GM18909 (cell line): ENCODE measurements at regions not wholly inside any gene's neighbourhood (a gene's known extent, or its start where the extent isn't known, plus 50 kb on each side); places are given as distances from the start of the nearest gene placed in this dataset.

ENCODE experiments used
- ATAC-seq: cut with Tn5 transposase; IDR thresholded peaks from one replicate; pipeline ENCODE4 v1.9.1; 2021; ENCODE audit warnings: mild to moderate bottlenecking; ENCODE audit not compliant: unreplicated experiment, poor library complexity

DNA sequence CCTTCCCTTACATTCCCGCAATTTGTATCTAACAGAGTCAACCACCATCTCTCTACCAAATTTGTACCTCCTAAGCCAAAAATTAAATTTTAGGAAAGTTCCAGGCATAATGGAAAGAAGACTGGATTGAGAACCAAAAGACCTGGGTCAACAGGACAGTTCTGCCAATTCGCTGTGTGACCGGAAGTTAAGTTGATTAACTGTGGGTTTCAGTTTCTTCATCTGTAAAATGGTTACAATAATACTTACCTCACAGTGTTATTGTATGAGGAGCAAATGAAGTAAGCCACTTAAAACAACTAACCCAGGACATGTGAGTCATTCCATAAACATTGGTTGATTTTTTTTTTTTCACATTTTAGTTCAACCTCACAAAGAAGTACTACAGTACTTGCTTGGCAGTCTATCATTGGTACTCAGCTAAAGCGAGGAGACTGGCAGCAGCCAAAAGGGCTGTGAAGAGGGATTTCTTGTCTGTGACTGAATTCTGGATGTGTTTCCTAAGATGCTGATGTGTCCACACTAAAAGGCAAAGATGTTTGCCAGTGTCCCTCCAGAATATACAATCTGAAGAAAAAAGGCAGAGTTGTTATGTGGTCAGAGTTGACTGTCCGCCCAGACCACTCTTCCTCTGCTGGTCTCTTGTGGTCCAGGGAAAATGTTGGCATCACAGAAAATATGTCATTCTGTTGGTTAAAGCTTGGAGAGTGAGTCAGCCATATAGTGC, 198.6 kb downstream of the TLE1 start:
- no peak for ATAC-seq

DNA sequence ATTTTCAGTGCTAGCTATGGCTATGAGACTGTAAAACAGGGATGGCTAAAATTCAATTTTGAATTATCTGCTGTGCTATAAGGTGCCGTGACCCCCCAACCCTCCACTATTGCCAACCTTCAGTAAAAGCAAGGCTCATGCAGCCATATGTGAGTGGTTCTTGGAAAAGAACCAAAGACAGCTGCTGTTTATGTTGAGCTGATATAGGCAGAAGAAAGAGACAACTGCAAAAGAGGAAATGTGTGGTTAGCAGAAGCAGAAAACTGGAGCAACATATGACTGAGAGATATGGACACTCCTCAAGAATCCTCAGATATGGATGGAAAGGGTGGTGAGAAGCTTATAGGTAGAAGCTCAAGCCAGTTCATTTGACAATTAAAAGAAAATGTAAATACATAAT, 200.3 kb downstream of the TLE1 start:
- no peak for ATAC-seq

DNA sequence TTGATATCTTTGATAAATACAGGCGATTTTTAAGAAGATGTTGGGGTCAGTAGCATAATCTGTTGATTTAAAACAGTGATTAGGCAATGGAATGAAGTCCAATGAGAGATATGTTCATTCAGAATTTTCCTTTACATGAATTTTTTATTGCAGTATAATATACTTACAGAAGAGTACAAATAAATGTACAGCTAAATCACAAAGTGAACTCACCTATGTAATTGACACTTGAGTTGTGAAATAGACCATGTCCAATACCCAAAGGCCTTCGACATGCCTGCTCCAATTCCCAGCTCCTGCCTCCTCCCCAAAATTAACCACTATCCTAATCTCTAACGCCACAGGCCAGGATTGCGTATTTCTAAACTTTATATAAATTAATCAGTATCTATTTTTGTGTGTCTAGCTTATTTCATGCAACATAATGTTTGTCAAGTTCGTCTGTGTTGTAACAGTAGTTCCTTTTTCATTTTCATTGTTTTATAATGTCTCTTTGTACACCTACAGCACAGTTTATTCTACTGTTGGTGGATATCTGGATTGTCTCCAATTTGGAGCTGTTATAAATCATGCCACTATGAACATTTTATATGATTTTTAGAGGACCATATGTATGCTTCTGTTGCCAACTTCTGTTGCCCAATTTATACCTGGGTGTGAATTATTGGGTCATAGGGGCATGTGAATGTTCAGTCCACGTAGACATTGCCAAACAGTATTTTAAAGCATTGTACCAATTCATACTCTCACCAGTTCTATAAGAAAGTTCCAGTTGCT, 208.3 kb downstream of the TLE1 start:
- ATAC-seq: no peak

DNA sequence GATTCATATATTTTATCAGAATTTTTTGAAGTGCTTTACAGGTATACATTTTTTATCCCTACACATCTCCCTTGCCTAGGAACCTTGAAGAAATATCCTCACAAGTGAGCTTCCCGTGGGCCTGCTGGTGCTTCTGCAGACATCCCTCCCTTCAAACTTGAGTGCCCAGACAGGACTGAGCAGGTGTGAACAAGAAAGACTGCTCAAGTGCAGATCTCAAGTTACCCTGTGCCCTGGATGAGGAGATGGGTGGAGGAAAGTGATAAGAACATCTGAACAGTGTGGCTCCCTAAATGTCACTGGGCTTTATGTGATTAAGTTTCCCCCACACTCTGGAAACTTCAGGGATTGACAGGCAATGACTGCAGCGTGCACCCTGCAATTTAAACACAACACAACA, 209.8 kb downstream of the TLE1 start:
- no peak for ATAC-seq

DNA sequence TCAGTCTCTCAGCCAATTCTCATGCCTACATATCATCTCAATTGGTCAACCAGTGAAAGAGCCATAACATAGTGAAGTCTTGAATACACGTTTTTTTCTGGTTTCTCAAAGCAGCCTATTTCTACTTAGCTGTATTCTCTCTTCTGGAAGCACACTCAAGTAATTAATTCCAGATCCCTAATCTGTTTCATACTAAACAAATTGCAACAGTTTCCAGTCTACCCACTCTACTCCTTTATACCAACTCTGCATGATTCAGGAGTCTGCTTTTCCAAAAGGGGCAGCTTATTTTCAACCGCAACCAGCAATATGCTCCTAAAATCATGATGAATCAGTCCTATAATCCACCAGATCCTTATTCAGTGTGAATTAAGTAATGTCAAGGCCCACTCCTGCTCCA, 211.7 kb downstream of the TLE1 start:
- no peak for ATAC-seq

DNA sequence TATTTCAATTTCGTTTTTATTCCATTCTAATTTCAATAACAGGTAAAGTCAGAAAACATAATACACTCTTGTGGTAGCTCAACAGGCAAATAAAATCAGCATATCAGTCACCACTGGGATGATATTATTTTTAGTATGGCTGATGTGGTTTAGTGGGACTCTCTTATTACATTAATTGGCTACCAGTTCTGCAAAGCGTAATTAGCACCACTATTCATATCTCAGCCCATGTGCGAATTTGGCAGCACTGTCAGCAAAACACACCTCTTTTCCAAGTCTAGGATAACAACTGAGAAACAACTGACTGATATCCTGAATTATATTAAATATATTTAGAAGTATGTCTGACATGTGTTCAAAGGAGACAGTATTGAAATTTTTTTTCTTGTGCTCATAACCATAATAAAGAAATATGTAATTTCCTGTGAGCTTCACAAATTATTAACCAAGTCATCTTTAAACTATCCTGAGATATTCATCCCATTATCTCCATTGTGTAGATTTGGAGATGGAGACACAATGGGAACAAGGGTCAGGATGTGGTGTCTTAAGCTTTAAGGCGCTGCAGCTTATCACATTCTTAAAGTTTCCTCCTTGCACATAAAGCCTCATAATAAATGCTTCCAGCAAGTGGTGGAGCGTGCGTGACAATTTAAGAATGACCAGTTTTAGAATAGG, 212.4 kb downstream of the TLE1 start:
- ATAC-seq: no peak

DNA sequence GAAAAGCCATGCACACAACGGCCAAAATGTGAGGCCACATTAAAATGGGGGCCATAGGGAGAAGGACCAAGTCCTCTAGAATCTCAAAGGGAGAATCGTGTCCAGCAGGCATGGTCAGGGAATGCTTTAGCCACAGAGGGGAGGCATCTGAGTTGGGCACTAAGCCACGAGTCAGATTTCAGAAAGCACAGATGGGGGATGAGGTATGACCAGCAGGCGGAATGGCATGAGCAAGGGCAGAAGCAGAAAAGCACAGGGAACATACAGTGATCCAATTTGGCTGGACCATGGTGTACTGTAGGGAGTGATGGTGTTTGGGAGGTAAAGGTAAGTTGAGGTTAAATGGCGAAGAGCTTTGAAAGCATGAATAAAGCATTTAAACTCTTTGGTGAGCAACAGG, 214.6 kb downstream of the TLE1 start:
- no peak for ATAC-seq

DNA sequence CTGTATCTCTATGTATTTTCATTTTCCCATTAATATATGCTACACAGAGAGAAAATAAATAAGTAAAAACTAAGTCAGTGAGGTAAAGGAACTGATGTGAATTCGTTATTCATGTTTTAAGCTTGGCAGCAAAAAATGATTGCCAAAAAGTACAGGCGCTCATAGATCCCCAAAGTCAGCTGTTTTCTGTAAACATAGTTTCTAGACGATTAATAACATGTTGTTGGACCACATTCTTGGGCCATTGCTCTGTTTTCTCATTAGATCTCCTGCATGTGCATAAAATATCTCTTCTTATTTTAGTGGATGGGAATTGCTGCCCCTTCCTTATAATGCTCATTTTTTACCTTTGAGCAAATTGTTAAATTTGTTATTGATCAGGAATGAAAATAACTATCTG, 215.2 kb downstream of the TLE1 start:
- ATAC-seq: no peak

DNA sequence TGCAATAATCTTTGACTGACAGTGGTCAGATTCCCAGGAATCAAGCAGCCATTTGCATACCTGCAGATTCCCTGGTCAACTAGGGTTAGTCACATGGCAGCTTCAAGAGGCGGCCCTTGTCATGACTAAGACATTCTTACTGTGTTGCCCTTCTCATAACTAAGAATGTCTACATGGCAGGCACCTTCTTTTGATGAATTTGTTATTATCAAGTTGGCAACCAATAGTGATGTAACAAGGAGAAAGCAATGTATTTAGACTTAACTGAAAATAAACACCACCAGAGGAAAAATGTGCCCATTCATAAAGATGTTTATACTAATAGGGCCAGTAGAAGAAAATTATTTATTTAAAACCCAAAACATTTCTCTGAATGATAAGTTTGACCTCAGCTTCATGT, 215.6 kb downstream of the TLE1 start:
- ATAC-seq: no peak

DNA sequence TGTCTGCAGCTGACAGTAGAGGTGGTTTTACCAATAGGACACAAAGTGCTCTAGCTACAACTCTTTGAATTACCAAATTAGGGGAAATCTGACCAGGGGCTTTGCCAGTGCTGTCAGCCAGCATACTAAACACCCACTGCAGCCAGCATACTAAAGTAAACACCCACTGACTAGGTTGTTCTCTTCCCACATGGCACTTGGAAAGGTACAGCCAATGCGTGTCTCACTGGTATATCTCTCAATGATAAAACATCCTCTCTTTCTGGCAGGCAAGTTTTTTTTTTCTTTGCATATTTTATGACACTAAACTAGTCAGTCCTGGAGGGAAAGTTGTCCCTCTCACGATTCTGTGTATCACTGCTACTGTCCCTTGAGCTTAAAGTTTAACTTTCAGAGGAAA, 216.1 kb downstream of the TLE1 start:
- no peak for ATAC-seq

DNA sequence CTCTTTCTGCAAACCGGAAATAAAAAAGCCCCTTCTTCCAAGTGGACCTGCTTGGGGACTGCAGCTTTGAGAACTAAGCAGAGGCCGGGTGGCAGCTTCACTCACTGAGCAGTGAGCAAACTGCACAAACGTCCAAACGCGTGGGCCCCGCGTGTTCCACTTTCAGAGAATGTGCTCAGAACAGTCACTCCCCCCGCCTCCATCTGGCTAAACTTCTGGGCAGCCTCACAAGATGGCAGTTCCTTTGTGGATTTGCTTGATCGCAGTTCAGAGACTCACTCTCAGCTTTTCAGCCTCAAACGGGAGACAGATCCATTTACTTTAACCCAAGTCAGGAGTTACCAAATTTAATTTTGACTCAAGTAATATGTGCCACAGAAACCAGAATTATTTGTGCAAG, 216.6 kb downstream of the TLE1 start:
- no peak for ATAC-seq

DNA sequence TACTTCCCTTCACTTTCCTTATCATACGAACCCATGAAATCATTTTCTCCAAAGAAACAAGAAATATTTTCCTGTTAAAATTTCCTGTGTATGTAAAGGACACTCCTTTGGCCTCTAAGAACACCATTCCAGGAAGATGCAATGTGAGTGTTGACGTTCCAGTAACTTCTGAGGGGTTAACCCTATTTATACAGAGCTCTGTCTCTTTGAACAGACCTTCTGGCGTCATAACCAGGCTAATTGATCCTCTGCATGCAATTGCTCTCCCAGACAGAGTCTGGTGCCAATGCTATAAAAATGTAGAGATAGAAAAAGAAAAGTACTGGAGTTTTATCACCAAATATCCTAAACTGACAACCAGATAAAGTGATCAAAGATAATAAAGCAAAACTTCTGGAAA, 218.5 kb downstream of the TLE1 start:
- ATAC-seq: no peak

DNA sequence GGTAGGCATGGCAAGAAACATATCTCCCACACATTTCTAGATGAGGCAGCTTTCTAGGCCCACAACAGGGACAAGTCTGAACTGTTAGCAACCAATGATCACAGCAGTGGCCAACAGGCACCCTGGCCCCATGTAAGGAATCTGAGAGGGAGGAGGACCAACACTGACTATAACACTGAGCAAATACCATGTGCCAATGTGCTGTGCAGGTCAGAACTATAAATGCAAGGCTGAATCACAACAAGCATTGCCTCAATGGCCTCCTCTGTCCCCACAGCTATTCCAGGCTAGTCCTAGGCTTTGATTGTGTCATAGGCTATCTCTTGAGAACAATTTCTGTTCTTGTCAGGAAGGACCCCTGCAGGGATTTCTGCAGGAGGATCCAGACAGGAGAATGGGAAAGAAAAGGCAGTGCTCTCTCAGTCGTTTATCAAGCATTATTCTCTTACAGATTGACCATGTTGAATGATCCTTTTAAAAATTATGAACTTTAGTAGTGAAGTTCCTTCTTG, 221.2 kb downstream of the TLE1 start:
- ATAC-seq: no peak

DNA sequence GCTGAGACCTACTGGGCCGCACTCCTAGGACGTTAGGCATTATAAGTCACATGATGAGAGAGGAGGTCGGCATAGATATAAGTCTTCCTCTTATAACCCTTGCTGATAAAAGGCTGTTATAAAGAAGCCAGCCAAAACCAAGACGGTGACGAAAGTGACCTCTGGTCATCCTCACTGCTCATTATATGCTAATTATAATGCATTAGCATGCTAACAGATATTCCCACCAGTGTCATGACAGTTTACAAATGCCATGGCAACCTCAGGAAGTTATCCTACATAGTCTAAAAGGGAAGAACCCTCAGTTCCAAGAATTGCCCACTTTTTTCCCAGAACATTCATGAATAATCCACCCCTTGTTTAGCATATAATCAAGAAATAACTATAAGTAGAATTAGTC, 222.4 kb downstream of the TLE1 start:
- ATAC-seq: no peak

DNA sequence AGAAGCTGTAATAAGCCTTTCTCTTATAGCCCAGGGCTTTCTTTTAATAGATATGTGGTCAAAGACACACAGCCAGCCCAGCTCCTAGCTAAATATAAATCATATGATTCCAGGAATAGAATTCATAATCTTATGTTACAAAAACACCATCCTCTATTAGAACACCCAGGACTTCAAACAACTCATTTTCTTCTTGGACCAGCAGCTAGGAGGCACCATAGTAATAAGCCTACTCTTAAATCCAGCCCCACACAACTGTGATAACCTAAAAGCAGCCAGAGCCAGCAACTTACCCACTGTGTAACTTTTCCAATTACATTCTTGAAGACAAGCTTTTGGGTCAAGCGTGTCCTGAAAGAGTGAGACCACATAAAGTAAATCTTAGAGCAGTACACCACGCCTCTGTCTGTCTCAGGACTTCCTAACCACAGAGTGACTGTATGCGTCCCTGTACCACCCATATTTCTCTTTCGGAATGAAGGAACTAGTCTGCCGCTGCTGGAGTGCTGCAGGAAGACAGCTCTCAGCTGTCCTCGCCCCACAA, 223.8 kb downstream of the TLE1 start:
- ATAC-seq: no peak

DNA sequence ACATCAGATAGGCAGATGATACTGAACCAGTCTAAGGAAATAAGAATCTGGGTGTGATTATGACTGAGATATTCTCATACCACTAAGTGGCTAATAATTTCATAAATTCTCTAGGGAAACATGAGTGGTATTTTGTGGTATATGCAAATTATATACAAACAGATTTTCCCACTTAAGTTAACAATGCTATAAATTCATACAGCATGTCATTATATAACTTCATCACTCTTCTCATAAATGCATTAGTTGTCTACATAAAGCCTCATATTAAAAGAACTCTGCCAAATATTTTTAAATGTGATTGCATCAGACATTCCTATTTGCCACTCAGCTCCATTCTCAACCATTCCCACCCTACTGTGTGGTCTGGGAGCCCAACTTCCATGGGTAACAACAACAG, 226.5 kb downstream of the TLE1 start:
- no peak for ATAC-seq

DNA sequence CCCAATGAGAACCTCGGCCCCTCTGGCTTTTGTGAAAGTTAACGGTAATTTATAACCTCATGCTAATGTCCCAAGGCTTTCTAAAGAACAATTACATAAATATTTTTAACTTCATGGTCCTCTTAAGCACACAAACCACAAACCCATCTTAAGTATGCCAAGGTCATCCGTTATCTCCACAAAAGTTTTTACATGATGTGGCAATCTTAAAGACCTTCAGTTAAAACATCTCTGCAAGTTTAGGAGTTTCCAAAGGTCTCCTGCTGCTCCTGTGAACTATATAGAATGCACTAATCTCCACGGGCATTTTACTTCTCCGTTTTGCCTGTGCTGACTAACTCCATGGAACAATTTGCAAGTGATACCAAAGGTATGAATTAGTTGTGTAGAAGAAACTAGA, 228.2 kb downstream of the TLE1 start:
- ATAC-seq: no peak

DNA sequence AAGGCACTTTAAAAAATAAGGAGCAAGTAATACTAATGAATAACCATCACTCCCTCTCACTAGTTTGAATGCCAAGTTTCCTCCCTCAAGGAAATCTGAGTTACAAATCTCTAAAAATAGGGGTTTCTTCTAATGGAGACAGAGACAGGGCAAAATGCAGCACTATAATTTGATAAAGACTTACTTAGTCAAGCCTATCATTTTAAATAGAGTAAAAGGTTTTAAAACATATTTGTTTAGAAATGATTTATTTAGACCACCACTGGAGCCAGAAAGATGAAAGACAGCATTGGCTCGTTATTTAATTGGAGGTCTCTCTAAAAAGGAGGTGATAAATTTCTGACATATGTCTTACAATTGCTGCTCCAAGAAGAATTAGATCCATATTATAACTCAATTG, 228.7 kb downstream of the TLE1 start:
- ATAC-seq: no peak

DNA sequence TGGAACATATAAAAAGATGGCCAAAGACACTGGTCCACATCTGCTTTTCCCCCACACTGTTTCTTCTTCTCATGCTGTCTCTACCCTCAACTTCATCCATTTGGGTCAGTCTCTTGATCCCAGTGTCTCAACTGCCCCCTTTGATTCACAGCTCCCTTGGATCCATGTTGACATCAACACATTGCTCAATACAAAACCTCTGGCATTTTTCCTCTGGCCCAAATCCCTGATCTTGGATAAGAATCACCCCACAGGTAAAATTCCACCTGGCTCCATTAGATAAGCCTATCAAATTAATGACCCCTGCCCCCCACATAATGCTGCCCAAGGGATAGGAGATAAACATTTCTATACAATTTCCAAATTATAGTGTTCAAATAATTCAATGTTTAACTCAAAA, 229.8 kb downstream of the TLE1 start:
- no peak for ATAC-seq

DNA sequence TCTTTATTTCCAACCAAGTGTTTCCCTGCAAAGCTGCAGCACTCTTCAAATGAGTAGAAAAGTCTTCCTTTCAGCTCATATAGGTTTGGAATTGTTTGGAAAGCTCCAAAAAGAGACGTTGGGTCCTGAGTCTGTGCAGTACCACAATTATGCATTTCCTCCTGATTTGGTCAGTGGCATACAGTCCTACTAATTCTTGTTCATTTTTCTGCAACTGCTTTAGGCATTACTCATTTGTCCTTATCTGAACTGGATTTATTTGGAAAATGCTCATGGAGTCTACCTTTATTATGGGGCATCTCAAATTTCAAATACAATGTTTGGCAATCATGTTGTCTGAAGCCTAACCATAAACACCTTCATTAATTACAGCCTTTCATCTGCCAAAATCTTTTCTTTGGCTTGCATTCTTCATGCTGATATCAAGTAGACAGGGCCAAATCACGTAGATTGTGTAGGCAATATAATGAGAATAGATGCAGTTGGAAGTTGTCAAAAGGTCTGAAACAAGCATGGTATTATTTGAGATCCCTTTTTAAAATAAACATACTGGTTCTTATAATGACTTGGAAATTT, 232.8 kb downstream of the TLE1 start:
- no peak for ATAC-seq
